Neural progenitor cell (in vitro differentiated cells): ENCODE measurements at regions not wholly inside any gene's neighbourhood (a gene's known extent, or its start where the extent isn't known, plus 50 kb on each side); places are given as distances from the start of the nearest gene placed in this dataset.

Experiments used
- CTCF ChIP-seq: fragments of 200-600 bp; sonication (generic); IDR thresholded peaks from 2 replicates; pipeline ENCODE4 v1.5.1; 2017; ENCODE audit warnings: antibody characterized with exemption, mild to moderate bottlenecking
- EZH2 ChIP-seq: fragments of 200-600 bp; sonication (generic); IDR thresholded peaks from 2 replicates; pipeline ENCODE4 v1.6.1; 2017; ENCODE audit warnings: antibody characterized with exemption, mild to moderate bottlenecking, moderate library complexity
- EZH2phosphoT487 ChIP-seq: fragments of 200-600 bp; sonication (generic); IDR thresholded peaks from 2 replicates; pipeline ENCODE4 v1.6.1; 2017; ENCODE audit warnings: antibody characterized with exemption

- TF ChIP-seq CTCF (no peak), EZH2 (no peak), EZH2phosphoT487 (no peak)
Measured at GRCh38 chr1:221141096-221141495, 261.9 kb downstream of the HLX start.
